Hippocampal formation (tissue), 2 donors: ENCODE measurements at regions not wholly inside any gene's neighbourhood (a gene's known extent, or its start where the extent isn't known, plus 50 kb on each side); places are given as distances from the start of the nearest gene placed in this dataset.

Source experiments
- DNase-seq, 2 donors: peaks; one replicate each; lab custom pipeline; 2025; lab: John Stamatoyannopoulos, UW

- no peak for DNase-seq
Measured at GRCh38 chr18:47758000-47758399, 172.5 kb downstream of the SMAD2 start.

- peak; percentile 34 to 52 for DNase-seq
Measured at GRCh38 chr18:47756364-47757016, 174.0 kb downstream of the SMAD2 start.

- no peak for DNase-seq
Measured at GRCh38 chr18:47755102-47755456, 175.4 kb downstream of the SMAD2 start.

- no peak for DNase-seq
Measured at GRCh38 chr18:47754311-47755101, 176.0 kb downstream of the SMAD2 start.

GRCh38 chr18:47752796-47753645 is 177.4 kb downstream of the SMAD2 start:
- DNase-seq: no peak

GRCh38 chr18:47750889-47751423 is 179.5 kb downstream of the SMAD2 start:
- DNase-seq: no peak

GRCh38 chr18:47749600-47749973 is 180.9 kb downstream of the SMAD2 start:
- no peak for DNase-seq

- peak; percentile 58 to 64 for DNase-seq
Measured at GRCh38 chr18:47748847-47749599, 181.4 kb downstream of the SMAD2 start.

- no peak for DNase-seq
Measured at GRCh38 chr18:47748093-47748796, 182.2 kb downstream of the SMAD2 start.

- no peak for DNase-seq
Measured at GRCh38 chr18:47747260-47747795, 183.1 kb downstream of the SMAD2 start.

GRCh38 chr18:47746615-47747014 is 183.8 kb downstream of the SMAD2 start:
- DNase-seq: no peak

- DNase-seq: no peak
Measured at GRCh38 chr18:47745227-47745626, 185.2 kb downstream of the SMAD2 start.

GRCh38 chr18:47737956-47738355 is 192.5 kb downstream of the SMAD2 start:
- DNase-seq: no peak

GRCh38 chr18:47737198-47737830 is 193.1 kb downstream of the SMAD2 start:
- DNase-seq: no peak

GRCh38 chr18:47736376-47737140 is 193.9 kb downstream of the SMAD2 start:
- DNase-seq: no peak

GRCh38 chr18:47735041-47735702 is 195.3 kb downstream of the SMAD2 start:
- no peak for DNase-seq

- no peak for DNase-seq
Measured at GRCh38 chr18:47731276-47731675, 199.2 kb downstream of the SMAD2 start.

GRCh38 chr18:47730795-47731194 is 199.7 kb downstream of the SMAD2 start:
- no peak for DNase-seq

GRCh38 chr18:47729356-47729755 is 201.1 kb downstream of the SMAD2 start:
- no peak for DNase-seq
